Mammary epithelial cell (primary cell): ENCODE measurements at regions not wholly inside any gene's neighbourhood (a gene's known extent, or its start where the extent isn't known, plus 50 kb on each side); places are given as distances from the start of the nearest gene placed in this dataset.

Experiments used
- EZH2 ChIP-seq: IDR thresholded peaks from 2 replicates; pipeline ENCODE4 v1.6.1; 2012; ENCODE audit warnings: low read length, inconsistent platforms, borderline replicate concordance
- TF ChIP-seq, protein P1 (sequence below), 2 donors: IDR thresholded peaks in 1 of 2; conservative IDR thresholded peaks in 1 of 2; 2 replicates each; pipeline ENCODE4 v1.5.1; 2011 to 2012; ENCODE audit warnings: inconsistent platforms in 2 of 2, low read length in 2 of 2, mild to moderate bottlenecking in 2 of 2, control low read depth in 1 of 2, low read depth in 1 of 2; ENCODE audit not compliant: insufficient read depth in 1 of 2; ENCODE audit errors: extremely low read depth in 1 of 2

DNA sequence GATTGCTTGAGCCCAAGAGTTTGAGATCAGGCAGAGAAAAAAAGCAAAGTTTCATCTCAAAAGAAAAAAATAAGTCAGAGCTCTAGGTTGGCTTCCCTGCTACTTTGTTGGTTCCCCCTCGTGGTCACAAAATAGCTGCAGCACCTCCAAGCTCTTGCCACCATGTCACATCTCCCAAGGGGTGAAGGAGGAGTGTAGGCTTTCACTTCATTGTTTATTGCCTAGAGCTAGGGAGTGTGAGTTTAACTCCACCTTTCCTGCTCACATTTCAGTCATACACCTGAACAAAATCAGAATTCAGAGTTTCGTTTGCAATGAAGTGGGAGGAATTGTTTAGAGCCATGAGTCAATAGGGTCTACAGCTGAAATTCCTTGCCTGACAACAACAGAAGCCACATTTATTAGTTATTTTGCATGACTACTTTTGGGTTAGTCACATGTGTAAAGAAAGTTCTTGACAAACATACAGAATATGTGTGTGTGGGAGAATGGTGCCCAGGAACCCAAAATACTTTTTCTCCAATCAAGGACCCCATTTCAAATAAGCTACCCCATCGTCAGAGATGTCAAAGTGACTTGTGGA is 56.2 kb upstream of the UFL1 start:
- TF ChIP-seq, protein P1, sequence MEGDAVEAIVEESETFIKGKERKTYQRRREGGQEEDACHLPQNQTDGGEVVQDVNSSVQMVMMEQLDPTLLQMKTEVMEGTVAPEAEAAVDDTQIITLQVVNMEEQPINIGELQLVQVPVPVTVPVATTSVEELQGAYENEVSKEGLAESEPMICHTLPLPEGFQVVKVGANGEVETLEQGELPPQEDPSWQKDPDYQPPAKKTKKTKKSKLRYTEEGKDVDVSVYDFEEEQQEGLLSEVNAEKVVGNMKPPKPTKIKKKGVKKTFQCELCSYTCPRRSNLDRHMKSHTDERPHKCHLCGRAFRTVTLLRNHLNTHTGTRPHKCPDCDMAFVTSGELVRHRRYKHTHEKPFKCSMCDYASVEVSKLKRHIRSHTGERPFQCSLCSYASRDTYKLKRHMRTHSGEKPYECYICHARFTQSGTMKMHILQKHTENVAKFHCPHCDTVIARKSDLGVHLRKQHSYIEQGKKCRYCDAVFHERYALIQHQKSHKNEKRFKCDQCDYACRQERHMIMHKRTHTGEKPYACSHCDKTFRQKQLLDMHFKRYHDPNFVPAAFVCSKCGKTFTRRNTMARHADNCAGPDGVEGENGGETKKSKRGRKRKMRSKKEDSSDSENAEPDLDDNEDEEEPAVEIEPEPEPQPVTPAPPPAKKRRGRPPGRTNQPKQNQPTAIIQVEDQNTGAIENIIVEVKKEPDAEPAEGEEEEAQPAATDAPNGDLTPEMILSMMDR (conservative IDR thresholded peaks at IDR 0.05 in 1 of 2, IDR thresholded peaks at IDR 0.05 in 1 of 2; ENCODE audit: extremely low read depth in 1 of 2, insufficient read depth in 1 of 2, low read depth in 1 of 2, low read length in 2 of 2): no peak
- TF ChIP-seq EZH2: no peak
